ENCODE measurements at regions not wholly inside any gene's neighbourhood (a gene's known extent, or its start where the extent isn't known, plus 50 kb on each side); places are given as distances from the start of the nearest gene placed in this dataset.
"Not testable (repeated sequence)": the region's sequence is repeated elsewhere in the genome, so short reads cannot be mapped to it uniquely, and the experiment has no call there.

DNA sequence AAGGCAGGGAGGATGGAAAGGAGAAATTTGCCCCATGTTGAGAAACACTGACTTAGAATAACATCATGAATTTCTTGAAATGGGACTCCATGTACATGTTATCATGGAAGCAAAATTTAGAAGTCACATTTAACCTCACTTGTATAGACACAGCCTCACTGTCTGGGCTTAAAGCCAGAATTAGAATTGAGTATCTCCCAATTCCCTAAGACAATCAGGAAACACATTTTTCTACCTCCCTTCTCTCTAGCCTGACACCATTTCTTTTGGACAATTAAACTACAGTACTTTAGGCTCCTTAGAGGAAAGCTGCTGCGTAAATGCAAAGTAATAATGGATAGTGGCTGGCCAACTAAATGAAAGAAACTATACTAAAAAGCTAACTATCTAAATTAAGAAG is 795.5 kb downstream of the C12orf50 start:
- DNase-seq (ENCODE audit: low spot score), result no peak
- intact Hi-C loops (cut with DNase I), result no loop called here

DNA sequence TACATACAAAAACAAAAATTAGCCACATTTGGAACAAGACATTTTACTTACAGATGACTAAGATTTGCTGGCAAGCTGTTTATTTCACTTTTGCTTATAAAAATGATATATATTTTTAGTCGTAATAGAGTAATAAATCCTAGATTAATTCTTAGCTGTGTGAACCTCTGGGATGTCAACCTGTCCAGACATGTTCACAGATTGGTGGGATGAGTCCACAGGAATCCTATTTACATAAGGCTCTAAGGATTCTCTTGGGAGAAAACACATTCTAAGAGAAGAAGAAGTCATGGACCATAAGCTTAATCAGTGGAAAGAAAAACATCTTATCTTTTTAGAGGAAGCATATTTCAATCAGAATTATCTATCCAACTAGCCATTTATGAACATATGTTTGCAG is 797.4 kb downstream of the C12orf50 start:
- intact Hi-C loops (cut with DNase I), result no loop called here
- DNase-seq (ENCODE audit: low spot score), result no peak

DNA sequence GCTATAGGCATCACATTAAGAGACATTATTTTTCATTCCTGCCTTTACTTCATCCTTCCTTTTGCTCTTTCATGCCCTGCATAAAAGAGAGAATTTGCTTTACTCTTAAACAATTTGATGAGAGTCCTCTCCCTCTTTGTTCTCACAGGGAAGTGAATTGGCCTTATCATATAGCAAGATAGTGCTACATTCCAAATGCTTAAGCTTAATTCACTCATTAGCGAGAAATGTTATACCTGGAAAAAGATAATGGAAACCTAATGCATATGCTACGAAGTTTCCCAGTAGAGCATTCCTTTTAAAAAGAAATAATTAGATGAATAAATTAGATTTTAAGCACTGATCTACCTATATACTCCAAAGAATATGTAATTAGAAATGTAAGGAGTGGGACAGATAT is 798.8 kb downstream of the C12orf50 start:
- no peak for DNase-seq (ENCODE audit: low spot score)
- intact Hi-C loops (cut with DNase I), result no loop called here

DNA sequence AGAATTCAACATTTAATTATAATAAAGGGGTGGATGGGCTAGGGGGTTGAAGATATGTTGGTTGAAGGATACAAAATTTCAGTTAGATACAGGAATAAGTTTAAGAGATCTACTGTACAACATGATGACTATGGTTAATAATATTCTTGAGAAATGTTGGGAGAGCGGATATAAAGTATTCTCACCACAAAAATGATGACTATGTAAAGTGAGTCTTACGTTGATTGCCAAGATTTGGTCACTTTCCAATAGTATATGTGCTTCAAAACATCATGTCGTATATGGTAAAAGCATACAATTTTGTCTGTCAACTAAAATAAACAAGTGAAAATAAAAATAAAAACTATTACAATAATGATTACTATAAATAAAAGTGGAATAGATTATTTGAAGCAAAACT is 802.0 kb downstream of the C12orf50 start:
- intact Hi-C loops (cut with DNase I), result no loop called here
- DNase-seq (ENCODE audit: low spot score), result no peak

DNA sequence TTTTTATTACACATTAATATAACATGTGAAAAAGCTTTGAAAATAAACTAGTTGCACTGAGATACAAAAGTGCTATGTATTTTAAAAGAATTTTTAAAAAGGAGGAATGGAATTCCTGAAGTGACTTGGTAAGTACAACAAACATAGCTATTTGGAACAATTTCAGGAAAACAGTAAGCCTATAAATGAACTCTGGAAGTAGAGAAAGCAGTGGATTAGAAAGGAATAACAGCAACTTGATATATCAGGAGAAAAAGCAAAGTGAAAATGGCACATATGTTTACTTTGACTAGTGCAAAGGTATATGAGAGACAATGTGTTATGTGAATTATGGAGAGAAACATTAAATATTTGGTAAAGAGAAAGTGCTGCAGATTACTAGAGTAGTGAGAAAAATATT is 811.7 kb downstream of the C12orf50 start:
- intact Hi-C loops (cut with DNase I), result no loop called here

DNA sequence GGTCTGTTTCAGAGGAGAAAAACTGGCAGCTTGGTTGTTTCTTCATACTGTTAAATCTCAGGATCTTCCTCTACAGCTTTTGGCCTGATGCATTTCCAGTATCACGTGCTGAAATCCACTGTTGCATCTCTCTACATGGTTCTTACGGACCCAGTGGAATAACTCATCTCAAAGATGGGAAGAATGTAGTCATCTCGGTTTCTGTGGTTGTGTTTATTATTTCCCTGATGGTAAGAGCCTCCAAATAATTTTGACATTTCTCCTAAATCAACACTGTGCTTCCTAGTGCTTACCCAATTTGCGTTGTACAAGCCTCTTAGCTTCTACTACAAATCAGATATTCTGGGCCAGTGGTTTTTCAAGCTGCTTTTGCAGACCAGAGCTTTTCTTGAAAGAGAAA is 812.8 kb downstream of the C12orf50 start:
- intact Hi-C loops (cut with DNase I), result no loop called here
- no peak for DNase-seq (ENCODE audit: low spot score)

More for the DNA sequence above, 811.7 kb downstream of the C12orf50 start:
- no peak for DNase-seq (ENCODE audit: low spot score)

DNA sequence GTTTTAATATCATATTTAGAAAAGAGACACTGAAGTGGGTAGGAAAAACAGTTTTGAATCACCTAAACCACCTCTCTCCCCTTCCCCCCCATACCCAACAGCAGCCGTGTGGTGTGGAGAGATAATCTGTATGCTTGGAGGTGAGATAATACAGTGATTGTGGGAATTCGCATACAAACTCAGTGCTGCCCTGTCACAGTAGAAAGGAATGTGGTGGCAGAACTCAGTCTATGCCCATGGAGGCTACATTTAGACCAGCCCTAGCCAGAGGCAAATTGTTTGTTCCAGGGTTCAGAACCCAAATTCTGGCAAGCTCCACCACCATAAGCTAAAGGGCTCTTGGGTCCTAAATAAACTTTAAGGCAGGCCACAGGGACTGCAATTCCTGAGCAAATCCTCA is 827.0 kb downstream of the C12orf50 start:
- no peak for DNase-seq (ENCODE audit: low spot score)
- intact Hi-C loops (cut with DNase I), result loop anchor here in 1 of 2 donors (10.0 kb wide), 1 partner anchor 87 kb away; no protein-coding TSS in a partner anchor

DNA sequence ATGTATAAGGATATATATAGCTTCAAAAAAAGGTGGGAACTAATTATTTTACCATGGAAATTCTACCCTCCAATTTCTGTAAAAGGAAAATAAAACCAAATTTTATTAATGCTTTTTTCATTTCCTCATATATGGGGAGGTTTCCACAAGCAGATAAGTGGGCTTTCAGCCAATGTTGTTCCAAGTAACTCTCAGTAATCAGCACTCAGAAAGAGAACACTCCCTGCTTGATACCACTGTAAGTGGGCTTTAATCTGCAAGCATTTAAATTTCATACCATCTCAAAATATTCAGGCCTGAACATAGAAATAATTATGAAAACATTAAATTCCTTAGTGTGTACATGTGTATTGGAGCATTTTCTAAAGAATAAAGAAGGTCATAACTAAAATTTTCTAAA is 827.6 kb downstream of the C12orf50 start:
- intact Hi-C loops (cut with DNase I), result loop anchor here in 1 of 2 donors (10.0 kb wide), 1 partner anchor 87 kb away; no protein-coding TSS in a partner anchor
- DNase-seq (ENCODE audit: low spot score), result no peak

DNA sequence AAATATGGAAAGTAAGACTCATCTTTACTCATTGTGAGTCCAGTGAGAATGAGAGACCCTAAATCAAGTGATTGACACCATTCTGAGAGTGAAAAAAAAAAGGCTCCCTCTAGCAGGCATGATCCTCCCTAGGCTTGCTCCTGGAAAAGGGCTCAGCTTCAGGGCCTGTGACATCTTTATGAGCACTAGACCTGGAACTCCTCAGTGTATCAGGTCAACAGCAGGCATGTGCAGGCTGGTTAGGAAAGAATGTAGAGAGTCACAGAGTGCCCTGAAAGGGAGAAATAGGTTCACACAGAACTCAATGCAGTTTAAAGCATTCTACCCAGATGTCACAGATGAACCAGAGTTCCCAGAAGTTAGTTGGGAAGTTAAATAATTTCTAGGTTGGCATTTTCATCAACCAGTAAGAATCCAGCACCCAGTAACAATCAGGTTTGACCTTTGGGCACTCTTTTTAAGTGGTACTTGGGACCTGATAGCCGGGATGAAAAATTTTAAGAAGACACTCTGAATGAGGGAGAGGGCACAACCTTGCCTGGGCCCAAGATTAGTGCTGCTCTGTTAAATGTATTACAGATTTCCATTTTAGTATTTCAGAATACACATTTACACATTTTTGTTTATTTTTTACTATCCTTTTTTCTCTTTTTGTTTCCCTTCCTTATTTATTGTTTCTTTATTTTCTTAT is 828.8 kb downstream of the C12orf50 start:
- intact Hi-C loops (cut with DNase I), result loop anchor here in 1 of 2 donors (10.0 kb wide), 1 partner anchor 86 kb away; no protein-coding TSS in a partner anchor
- DNase-seq (ENCODE audit: low spot score), result no peak

DNA sequence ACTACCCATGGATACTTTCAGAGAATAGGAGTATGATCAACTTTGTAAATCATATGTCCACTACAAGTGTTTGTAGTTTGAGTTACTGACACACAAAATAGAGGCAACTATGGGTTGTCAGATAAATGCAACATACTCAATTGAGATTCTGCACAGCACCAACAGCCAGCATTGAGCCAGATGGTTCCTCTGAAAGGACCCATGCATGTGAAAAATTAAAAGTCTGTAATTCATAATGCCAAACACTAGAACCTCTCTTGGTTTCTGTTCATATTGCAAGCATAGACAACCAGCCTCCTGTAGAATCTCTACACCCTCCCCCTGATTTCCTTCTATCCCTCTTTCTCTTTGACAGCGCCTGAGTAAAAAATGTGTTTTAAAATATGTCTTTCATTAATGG is 831.0 kb downstream of the C12orf50 start:
- DNase-seq (ENCODE audit: low spot score), result no peak
- intact Hi-C loops (cut with DNase I), result no loop called here

DNA sequence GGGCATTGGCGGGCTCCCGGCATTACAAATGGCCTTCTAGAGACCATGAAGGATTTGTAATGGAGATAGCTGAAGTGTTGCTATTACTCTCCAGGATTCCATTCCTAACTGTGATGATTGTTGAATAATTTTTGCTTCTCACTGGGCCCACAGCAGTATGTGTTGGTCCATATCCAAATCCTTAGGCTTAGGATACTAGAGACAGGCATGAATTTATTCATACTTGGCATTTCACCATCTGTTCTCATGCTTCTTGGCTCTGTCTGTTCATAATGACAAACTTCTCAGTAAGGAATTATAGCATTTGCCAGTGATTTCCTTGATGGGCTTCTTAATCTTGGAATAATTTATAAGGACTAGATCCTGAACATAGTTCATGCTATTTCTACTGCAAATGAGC is 832.9 kb downstream of the C12orf50 start:
- intact Hi-C loops (cut with DNase I), result no loop called here
- DNase-seq (ENCODE audit: low spot score), result no peak

DNA sequence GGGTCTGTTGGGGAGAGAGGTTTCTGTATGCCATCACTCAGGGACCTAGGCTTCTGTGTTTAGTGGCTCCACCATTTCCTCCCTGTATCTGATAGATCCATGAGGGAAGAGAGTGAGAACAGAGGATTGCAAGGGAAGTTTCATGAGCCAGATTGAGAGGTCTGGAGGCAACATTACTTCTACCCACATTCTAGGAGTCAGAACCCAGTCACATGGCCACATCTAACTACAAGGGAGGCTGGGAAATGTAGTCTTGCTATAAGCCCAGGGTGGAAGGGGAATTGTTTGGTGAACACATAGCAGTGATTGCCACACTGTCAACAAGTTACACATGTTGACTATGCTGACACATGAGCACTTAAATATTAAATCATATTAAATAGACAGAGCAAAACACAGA is 834.8 kb downstream of the C12orf50 start:
- intact Hi-C loops (cut with DNase I); DNase-seq (ENCODE audit: low spot score): not testable (repeated sequence)

DNA sequence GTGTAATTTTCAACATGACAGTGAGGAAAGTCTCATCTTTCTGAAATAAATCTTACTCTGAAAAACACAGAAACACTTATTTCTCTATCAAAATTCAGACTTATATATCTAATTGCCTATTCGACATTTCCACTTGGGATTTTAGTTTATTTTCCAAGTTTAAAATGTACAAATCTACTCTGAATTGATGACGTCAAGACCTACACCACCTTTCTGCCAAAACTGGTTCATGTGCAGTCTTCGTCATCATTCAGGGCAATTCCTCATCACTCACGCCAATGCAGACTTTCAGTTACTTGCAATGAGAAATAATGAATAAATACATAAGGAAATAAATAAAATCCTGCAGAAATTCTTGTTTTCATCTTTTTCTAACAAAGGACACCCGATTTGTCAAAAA is 843.8 kb downstream of the C12orf50 start:
- DNase-seq (ENCODE audit: low spot score), result no peak
- intact Hi-C loops (cut with DNase I), result no loop called here

DNA sequence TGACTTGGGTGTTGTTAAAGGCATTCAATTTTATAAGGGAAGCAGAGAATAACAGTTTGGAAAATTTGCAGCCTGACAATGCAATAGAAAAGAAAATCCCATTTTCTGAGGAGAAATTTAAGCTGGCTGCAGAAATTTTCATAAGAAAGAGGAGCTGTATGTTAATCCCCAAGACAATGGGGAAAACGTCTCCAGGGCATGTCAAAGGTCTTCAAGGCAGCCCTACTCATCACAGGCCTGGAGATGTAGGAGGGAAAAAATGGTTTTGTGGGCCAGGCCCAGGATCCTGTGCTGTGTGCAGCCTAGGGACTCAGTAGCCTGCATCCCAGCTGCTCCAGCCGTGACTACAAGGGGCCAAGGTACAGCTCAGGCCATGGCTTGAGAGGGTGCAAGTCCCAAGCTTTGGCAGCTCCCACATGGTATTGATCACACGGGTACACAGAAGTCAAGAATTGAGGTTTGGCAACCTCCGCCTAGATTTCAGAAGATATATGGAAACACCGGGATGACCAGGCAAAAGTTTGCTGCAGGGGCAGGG is 846.4 kb downstream of the C12orf50 start:
- intact Hi-C loops (cut with DNase I), result no loop called here
- peak; percentile 52 for DNase-seq (ENCODE audit: low spot score)

DNA sequence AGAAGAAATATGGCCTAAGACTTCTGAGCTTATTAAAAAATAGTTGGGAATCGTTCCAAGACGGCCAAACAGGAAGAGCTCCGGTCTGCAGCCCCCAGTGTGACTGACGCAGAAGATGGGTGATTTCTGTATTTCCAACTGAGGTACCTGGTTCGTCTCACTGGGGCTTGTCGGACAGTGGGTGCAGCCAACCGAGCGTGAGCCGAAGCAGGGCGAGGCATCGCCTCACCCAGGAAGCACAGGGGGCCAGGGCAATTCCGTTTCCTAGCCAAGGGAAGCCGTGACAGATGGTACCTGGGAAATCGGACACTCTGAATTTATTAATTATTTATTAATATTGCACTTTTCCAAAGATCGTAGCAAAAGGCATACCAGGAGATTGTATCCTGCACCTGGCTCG is 857.8 kb downstream of the C12orf50 start:
- peak; percentile 51 for DNase-seq (ENCODE audit: low spot score)
- intact Hi-C loops (cut with DNase I), result no loop called here

DNA sequence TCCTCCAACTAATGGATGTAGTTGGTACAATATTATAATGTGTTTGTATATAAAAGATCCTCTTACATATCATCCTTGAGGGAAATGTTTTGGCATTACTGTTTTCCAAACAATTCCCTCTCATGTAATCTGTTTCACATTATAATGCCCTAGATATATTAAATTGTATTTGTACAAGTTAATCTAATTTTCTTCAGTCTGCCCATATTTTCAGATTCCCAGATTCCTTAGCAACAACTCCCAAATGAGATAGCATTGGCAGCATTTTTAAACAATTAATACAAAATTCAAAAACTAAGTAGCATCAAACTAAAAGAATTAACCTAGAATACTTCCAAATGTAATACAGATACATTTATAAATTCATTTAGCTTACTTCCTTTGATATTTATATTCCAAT is 860.2 kb downstream of the C12orf50 start:
- intact Hi-C loops (cut with DNase I), result no loop called here
- no peak for DNase-seq (ENCODE audit: low spot score)

DNA sequence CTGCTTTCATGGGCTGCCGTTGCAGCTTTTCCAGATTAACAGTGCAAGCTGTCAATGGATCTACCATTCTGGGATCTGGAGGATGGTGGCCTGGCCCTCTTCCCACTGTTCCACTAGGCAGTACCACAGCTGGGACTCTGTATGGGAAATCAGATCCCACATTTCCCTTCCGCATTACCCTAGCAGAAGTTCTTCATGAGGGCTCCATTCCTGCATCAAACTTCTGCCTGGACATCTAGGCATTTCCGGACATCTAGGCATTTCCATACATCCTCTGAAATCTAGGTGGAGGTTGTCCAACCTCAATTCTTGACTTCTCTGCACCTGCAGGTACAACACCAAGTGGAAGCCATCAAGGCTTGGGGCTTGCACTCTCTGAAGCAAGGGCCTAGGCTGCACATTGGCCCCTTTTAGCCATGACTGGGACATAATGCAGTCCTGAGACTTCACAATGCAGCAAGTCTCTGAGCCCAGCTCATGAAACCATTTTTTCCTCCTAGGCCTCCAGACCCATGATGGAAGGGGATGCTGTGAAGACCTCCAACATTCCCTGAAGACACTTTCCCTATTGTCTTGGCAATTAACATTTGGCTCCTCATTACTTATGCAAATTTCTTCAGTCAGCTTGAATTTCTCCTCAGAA is 863.3 kb downstream of the C12orf50 start:
- intact Hi-C loops (cut with DNase I), result no loop called here
- no peak for DNase-seq (ENCODE audit: low spot score)

DNA sequence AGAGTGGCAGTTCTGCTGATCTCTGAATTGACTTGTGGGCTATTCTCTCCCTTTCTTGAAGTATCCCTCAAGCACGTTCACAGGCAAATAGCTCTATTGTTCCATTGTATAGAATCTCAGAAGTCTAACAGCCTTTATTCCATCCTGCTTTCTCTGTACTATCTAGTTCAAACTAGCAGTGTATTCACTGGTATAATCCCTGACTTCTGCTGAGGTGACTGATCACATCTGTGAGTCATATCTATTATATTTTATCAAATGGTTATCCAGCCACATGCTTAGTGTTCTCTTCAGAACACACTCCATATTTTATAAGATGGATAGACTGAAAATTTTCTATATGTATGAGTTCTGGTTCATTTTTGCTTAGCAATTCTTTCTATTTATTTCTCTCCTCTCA is 866.1 kb downstream of the C12orf50 start:
- intact Hi-C loops (cut with DNase I), result no loop called here
- no peak for DNase-seq (ENCODE audit: low spot score)

DNA sequence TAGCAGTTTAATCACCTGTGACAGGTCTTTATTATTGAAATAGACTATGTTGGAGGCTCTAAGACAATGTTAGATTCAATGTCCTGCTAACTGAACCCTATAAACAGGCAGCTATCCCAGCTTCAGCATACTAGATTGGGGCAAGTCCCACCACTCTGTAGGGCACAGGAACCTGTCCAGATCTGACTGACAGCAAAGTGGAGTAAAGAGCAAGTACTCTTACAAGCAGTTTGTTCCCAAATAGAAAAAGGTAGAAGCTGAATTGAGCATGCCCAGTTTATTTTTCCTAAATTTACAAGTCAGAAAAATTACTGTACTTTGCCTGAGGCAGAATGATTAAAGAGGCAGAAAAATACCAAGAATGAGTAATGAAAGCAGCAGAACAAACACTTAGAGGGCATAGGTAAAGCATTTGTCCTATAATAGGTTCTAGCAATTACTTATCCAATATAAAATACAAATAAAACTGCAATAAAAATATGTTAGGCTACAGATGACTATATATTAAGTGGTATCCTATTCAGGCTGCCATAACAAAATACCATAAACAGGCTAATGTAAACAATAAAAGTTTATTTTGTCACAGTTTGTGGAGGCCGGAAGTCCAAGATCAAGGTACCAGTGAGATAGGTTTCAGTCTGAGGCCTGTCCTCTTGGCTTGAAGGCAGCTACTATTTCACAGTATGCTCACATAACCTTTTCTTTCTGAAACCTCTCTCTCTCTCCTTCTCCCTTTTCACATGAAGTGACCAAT is 868.2 kb downstream of the C12orf50 start:
- DNase-seq (ENCODE audit: low spot score), result no peak
- intact Hi-C loops (cut with DNase I), result no loop called here

DNA sequence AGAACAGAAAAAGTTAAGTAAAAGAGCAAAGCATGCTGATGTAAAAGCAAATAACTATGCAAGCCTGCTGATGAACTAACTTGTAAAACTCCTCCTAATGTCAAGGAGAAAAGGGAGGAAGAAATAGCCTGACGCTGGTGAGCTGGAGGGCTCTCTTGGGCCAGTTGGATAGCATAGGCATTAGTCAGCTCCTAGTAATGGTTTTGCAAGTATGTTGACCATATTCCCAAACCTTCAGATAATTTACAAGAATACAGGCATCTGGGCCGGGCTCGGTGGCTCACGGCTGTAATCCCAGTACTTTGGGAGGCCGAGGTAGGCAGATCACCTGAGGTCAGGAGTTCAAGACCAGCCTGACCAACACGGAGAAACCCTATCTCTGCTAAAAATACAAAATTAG is 871.4 kb downstream of the C12orf50 start:
- peak; percentile 79 for DNase-seq (ENCODE audit: low spot score)
- intact Hi-C loops (cut with DNase I), result no loop called here

All from posterior vena cava (tissue), 2 donors.